Stimulated activated naive B cell treated with anti-CD40 and anti-IgM and Interleukin-4, amounts not matched to agents 10 μg/mL and 1 μg/mL and 100 μg/mL, for 72 hours (primary cell): ENCODE measurements at regions not wholly inside any gene's neighbourhood (a gene's known extent, or its start where the extent isn't known, plus 50 kb on each side); places are given as distances from the start of the nearest gene placed in this dataset.
A peak's percentile ranks its signal among the peaks of the same experiment; 100 is the strongest.
"Not testable (repeated sequence)": the region's sequence is repeated elsewhere in the genome, so short reads cannot be mapped to it uniquely, and the experiment has no call there.

ENCODE experiments used
- ATAC-seq, 2 donors: fragments of 150-1000 bp; cut with Tn5 transposase; replicated peaks; 2 replicates each; pipeline ENCODE4 v1.10.0; 2021; ENCODE audit warnings: moderate library complexity in 1 of 2
- DNase-seq: peaks from one replicate; pipeline ENCODE4 v3.0.0; 2021
- H3K27ac Mint-ChIP-seq: one replicate; pipeline ENCODE4 v1.8.0; 2022; ENCODE audit warnings: mild to moderate bottlenecking, mixed read lengths
- H3K27me3 Mint-ChIP-seq, 2 donors: one replicate each; pipeline ENCODE4 v1.8.0; 2022; ENCODE audit warnings: mixed read lengths in 2 of 2
- H3K36me3 Mint-ChIP-seq, 2 donors: one replicate each; pipeline ENCODE4 v1.8.0; 2022; ENCODE audit warnings: mixed read lengths in 2 of 2, mild to moderate bottlenecking in 1 of 2
- H3K4me1 Mint-ChIP-seq, 2 donors: one replicate each; pipeline ENCODE4 v1.8.0; 2022; ENCODE audit warnings: mixed read lengths in 2 of 2, mild to moderate bottlenecking in 1 of 2
- H3K4me3 Mint-ChIP-seq, 2 donors: one replicate each; pipeline ENCODE4 v1.8.0; 2022; ENCODE audit warnings: mild to moderate bottlenecking in 2 of 2, mixed read lengths in 2 of 2, moderate library complexity in 1 of 2
- H3K9me3 Mint-ChIP-seq, 2 donors: one replicate each; pipeline ENCODE4 v1.8.0; 2022; ENCODE audit warnings: mixed read lengths in 2 of 2, mild to moderate bottlenecking in 1 of 2

DNA sequence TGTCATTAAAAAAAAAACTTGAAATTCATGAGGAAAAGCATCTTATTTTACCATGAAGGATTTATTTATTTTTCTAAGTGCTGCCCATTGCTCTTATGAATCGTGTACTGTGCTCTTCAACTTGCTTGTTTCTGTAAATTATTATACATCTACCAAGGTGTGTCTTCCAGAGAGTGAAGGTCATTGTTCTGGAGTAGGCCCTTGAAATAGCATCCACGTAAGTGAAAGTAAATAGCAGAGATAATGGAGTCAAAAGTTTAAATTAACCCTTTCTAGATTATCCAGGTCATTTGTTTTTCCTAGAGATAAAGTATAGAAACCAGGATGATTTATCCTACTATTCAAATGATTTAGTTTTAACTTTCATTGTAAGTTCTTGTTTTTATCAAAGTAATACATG is 473.1 kb downstream of the DIRAS2 start:
- no peak overlapping the region for H3K27ac Mint-ChIP-seq
- DNase-seq (no peak), ATAC-seq (no peak)
- H3K4me3 Mint-ChIP-seq: no peak overlapping the region
- peaks cover 2 to 11% of the 10 kb centered on the region in 2 donors for H3K4me1 Mint-ChIP-seq
- H3K36me3 Mint-ChIP-seq: peaks cover 3 to 6% of the 10 kb centered on the region in 2 donors
- H3K9me3 Mint-ChIP-seq: peaks cover 4 to 9% of the 10 kb centered on the region in 2 donors
- H3K27me3 Mint-ChIP-seq: no peaks in the 10 kb centered on the region

DNA sequence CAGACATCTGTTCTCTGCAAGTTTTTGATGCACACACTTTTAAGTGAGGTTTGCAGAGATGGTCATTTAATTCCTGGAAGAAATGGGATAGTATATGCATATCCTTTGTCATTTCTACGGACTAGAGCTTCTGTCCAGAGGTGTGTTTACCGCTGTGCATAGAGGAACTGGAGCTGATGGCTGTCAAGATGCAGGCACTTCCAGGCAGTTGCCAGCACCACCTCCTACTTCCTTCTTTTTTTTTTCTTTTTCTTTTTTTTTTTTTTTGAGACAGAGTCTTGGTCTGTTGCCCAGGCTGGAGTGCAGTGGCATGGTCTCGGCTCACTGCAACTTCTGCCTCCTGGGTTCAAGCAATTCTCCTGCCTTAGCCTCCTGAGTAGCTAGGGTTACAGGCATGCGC is 468.7 kb downstream of the DIRAS2 start:
- not testable (repeated sequence) for DNase-seq, H3K4me3 Mint-ChIP-seq, H3K36me3 Mint-ChIP-seq, H3K9me3 Mint-ChIP-seq, H3K27ac Mint-ChIP-seq, H3K27me3 Mint-ChIP-seq
- H3K4me1 Mint-ChIP-seq: peaks cover 19 to 34% of the 10 kb centered on the region in 2 donors
- ATAC-seq: peak; percentile 51 to 54

DNA sequence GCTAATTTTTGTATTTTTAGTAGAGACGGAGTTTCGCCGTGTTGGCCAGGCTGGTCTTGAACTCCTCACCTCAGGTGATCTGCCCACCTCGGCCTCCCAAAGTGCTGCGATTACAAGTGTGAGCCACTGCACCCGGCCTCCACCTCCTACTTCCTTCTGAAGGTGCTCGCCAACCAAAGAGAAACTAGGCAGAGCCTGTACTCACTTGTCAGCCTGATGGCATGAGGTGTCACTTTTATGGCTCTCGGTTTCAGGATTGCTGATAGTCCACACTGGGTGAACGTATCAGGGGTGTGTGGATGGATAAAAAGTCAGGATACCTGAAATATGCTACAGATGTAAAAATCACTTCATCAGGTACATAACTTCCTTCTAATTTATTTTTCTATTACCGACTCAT is 468.3 kb downstream of the DIRAS2 start:
- H3K4me1 Mint-ChIP-seq: peaks cover 19 to 34% of the 10 kb centered on the region in 2 donors
- H3K27ac Mint-ChIP-seq, H3K27me3 Mint-ChIP-seq, H3K9me3 Mint-ChIP-seq, DNase-seq, H3K36me3 Mint-ChIP-seq, H3K4me3 Mint-ChIP-seq: not testable (repeated sequence)
- peak in 1 of 2 donors; percentile 42 for ATAC-seq

DNA sequence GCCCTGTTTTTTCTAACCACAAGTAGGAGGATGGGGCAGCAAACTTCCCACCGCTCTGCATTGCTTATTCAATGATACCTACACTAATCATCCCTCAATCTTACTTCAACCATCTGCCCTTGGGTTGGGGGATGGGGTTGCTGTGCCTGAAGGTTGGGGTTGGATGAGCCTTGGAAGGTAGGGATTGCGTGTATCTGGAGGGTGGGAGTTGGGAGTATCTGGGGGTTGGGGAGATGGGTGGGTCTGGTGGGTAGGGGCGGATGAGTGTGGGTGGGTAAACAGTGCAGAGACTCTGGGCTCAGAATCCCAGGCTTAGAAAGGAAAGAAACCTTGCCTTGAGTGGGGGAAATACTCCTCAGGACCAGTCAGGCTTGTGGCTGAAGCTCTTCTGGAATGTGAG is 467.4 kb downstream of the DIRAS2 start:
- ATAC-seq (no peak), DNase-seq (no peak)
- peaks cover 19 to 35% of the 10 kb centered on the region in 2 donors for H3K4me1 Mint-ChIP-seq
- H3K27me3 Mint-ChIP-seq: no peaks in the 10 kb centered on the region
- H3K27ac Mint-ChIP-seq: peak overlapping the region; percentile 67
- H3K4me3 Mint-ChIP-seq: no peak overlapping the region
- peaks cover 3 to 6% of the 10 kb centered on the region in 2 donors for H3K36me3 Mint-ChIP-seq
- peaks cover 4 to 9% of the 10 kb centered on the region in 2 donors for H3K9me3 Mint-ChIP-seq

DNA sequence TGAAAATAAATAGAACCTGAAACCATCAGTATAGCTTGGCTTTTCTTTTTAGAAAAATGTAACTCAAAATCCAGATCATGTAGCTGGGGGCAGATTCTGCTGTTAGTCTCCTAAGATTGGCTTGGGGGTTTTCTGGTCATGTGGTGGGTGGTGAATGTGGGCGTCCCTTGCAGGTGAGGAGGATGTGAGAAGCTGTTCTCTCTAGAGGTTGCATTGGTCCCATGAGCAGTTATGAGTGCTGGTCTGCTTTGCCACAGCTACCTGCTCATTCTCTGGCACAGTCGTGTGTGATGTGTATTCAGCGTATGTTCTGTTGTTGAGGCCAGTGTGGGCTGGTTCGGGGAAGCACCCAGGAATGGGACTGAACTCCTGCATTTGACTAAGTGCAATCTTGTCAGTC is 466.8 kb downstream of the DIRAS2 start:
- no peaks in the 10 kb centered on the region for H3K27me3 Mint-ChIP-seq

DNA sequence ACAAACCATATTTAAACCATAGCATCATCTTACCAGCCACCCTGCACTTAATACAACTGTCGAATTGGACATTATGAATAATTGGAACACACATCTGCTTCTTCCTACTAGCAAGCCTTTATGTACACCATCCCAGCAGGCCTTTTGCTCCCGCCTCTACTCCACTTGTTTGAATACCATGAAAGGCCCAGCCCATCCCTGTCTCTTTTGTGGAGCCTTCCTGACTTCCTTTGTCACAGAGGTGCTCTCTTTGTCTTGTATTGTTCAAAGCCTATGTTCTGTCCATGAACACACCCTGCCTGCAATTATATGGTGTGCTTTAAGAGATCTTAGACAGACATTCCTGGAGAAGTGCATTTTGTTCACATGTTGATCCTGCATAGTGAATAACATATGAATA is 465.7 kb downstream of the DIRAS2 start:
- no peak for DNase-seq
- no peaks in the 10 kb centered on the region for H3K36me3 Mint-ChIP-seq
- no peak overlapping the region for H3K4me3 Mint-ChIP-seq
- H3K9me3 Mint-ChIP-seq: peaks cover 3 to 4% of the 10 kb centered on the region in 2 donors
- peaks cover 23 to 41% of the 10 kb centered on the region in 2 donors for H3K4me1 Mint-ChIP-seq
- H3K27ac Mint-ChIP-seq: no peak overlapping the region
- no peaks in the 10 kb centered on the region for H3K27me3 Mint-ChIP-seq
- no peak for ATAC-seq

More for the DNA sequence above, 466.8 kb downstream of the DIRAS2 start:
- no peak overlapping the region for H3K4me3 Mint-ChIP-seq
- DNase-seq (no peak), ATAC-seq (peak; percentile 77 to 82)
- H3K4me1 Mint-ChIP-seq: peaks cover 23 to 41% of the 10 kb centered on the region in 2 donors
- peaks cover 6 to 8% of the 10 kb centered on the region in 2 donors for H3K9me3 Mint-ChIP-seq
- H3K27ac Mint-ChIP-seq: peak overlapping the region; percentile 67
- peaks cover 1 to 4% of the 10 kb centered on the region in 2 donors for H3K36me3 Mint-ChIP-seq

DNA sequence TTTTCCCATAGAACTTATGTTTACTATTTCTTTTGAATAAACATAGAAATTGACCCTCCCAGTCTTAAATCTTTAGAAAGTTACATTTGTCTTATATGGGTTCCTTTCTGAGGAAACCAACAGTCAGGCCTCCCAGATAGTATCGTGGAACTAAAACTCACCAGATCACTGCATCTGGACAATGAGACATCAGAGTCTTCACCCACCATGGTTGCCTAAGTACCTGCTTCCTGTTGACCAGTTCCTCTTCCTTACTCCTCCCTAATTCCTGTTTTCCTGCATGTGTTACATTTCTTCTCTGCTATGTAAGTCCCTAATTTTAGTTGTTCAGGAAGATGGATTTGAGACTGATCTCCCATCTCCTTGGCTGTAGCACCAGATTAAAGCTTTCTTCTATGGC is 462.2 kb downstream of the DIRAS2 start:
- Mint-ChIP-seq H3K36me3 (no peaks in the 10 kb centered on the region), H3K4me3 (no peak overlapping the region), H3K9me3 (peaks cover 1 to 4% of the 10 kb centered on the region in 2 donors), H3K4me1 (peaks cover 17 to 20% of the 10 kb centered on the region in 2 donors), H3K27me3 (no peaks in the 10 kb centered on the region), H3K27ac (no peak overlapping the region)
- no peak for ATAC-seq
- DNase-seq: no peak

DNA sequence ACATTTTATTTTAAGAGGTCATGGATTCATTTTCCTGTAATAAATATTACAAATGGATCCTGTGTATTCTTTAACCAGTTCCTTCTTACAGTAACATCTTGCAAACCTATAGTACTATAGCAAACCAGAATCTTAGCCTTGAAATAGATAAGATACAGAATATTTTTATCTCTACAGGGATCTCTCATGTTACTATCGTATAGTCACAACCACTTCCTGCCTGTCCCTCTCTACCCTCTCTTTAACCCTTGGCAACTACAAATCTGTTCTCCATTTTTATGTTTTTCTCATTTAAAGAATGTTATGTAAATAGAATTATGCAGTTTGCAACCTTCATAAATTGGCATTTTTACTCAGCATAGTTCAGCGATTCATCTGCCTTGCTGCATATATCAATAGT is 454.0 kb downstream of the DIRAS2 start:
- peaks cover 4 to 8% of the 10 kb centered on the region in 2 donors for H3K9me3 Mint-ChIP-seq
- DNase-seq (no peak), ATAC-seq (peak; percentile 44 to 50)
- H3K36me3 Mint-ChIP-seq: peaks cover 3 to 4% of the 10 kb centered on the region in 2 donors
- H3K4me3 Mint-ChIP-seq: peak overlapping the region in 1 of 2 donors; percentile 69
- H3K27ac Mint-ChIP-seq: peak overlapping the region; percentile 56
- H3K4me1 Mint-ChIP-seq: peaks cover 32 to 61% of the 10 kb centered on the region in 2 donors
- H3K27me3 Mint-ChIP-seq: no peaks in the 10 kb centered on the region

DNA sequence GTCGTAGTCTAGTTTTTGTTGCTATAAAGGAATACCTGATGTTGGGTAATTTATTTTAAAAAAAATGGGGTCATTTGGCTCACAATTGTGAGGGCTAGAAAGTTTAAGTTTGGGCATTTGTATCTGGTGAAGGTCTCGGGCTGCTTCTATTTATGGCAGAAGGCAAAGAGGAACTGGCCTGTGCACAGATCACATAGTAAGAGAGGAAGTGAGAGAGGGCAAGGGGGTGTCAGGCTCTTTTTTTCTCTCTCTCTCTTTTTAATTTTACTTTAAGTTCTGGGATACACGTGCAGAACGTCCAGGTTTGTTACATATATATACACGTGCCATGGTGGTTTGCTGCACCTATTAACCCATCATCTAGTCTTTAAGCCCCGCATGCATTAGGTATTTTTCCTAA is 453.3 kb downstream of the DIRAS2 start:
- H3K4me1 Mint-ChIP-seq: peaks cover 32 to 61% of the 10 kb centered on the region in 2 donors
- H3K9me3 Mint-ChIP-seq: peaks cover 4 to 10% of the 10 kb centered on the region in 2 donors
- peak overlapping the region; percentile 56 for H3K27ac Mint-ChIP-seq
- ATAC-seq (peak; percentile 100), DNase-seq (peak; percentile 31)
- peak overlapping the region; percentile 8 to 69 for H3K4me3 Mint-ChIP-seq
- H3K27me3 Mint-ChIP-seq: no peaks in the 10 kb centered on the region
- peaks cover 3 to 4% of the 10 kb centered on the region in 2 donors for H3K36me3 Mint-ChIP-seq

DNA sequence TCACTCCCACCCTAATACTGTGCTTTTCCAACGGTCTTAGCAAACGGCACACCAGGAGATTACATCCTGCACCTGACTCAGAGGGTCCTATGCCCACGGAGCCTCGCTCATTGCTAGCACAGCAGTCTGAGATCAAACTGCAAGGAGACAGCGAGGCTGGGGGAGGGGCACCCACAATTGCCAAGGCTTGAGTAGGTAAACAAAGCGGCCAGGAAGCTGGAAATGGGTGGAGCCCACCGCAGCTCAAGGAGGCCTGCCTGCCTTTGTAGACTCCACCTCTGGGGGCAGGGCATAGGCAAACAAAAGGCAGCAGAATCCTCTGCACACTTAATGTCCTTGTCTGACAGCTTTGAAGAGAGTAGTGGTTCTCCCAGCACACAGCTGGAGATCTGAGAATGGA is 450.2 kb downstream of the DIRAS2 start:
- not testable (repeated sequence) for H3K36me3 Mint-ChIP-seq, H3K27me3 Mint-ChIP-seq, H3K4me3 Mint-ChIP-seq, DNase-seq, ATAC-seq
- peaks cover 32 to 53% of the 10 kb centered on the region in 2 donors for H3K4me1 Mint-ChIP-seq
- H3K27ac Mint-ChIP-seq: peak overlapping the region; percentile 9
- H3K9me3 Mint-ChIP-seq: peaks cover 4 to 11% of the 10 kb centered on the region in 2 donors

DNA sequence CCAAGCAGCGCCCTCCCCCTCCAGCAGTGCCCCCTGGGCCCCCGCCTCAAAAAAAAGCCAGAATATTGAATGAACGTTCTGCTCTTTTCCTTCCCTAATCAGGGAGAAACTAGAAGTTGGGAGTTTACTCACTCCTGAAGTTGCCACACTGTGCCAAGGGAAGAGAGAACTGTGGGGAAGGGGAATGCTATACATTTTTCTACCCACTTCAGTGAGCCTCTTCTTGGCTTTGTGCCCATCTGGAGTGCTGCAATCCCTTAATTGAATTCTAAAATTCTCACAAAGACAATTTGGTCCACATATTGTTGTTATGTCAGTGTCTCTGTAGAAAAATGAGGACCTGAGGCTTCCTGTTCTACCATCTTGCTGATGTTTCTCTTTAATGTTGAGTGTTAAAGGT is 443.7 kb downstream of the DIRAS2 start:
- Mint-ChIP-seq H3K4me1 (peaks cover 4 to 14% of the 10 kb centered on the region in 2 donors), H3K9me3 (peaks cover 7 to 9% of the 10 kb centered on the region in 2 donors), H3K36me3 (peaks cover 4 to 6% of the 10 kb centered on the region in 2 donors), H3K27me3 (no peaks in the 10 kb centered on the region), H3K4me3 (no peak overlapping the region), H3K27ac (no peak overlapping the region)
- DNase-seq (no peak), ATAC-seq (no peak)

DNA sequence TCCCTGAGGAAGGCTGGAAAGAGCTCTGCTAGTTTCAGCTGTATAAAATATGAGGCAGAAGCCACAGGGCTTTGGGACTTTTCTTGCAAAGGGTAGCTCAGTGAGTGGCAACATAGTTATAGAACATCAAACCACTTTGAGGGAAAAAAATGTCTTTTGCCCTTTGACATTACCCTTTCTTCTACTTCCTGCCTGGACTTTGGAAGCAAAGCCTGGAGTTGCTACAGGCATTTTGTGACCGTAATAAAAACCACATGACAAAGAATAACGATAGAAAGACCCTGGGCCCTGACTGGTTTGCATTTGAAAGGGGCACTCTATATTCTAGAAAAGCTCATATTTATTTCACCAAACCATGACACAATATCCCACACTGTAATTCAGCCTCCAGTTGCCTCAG is 440.9 kb downstream of the DIRAS2 start:
- no peak for DNase-seq
- Mint-ChIP-seq H3K4me3 (no peak overlapping the region), H3K27ac (no peak overlapping the region), H3K9me3 (peaks cover 6 to 7% of the 10 kb centered on the region in 2 donors), H3K4me1 (peaks cover 11 to 26% of the 10 kb centered on the region in 2 donors), H3K36me3 (peaks cover 4 to 6% of the 10 kb centered on the region in 2 donors), H3K27me3 (no peaks in the 10 kb centered on the region)
- no peak for ATAC-seq

DNA sequence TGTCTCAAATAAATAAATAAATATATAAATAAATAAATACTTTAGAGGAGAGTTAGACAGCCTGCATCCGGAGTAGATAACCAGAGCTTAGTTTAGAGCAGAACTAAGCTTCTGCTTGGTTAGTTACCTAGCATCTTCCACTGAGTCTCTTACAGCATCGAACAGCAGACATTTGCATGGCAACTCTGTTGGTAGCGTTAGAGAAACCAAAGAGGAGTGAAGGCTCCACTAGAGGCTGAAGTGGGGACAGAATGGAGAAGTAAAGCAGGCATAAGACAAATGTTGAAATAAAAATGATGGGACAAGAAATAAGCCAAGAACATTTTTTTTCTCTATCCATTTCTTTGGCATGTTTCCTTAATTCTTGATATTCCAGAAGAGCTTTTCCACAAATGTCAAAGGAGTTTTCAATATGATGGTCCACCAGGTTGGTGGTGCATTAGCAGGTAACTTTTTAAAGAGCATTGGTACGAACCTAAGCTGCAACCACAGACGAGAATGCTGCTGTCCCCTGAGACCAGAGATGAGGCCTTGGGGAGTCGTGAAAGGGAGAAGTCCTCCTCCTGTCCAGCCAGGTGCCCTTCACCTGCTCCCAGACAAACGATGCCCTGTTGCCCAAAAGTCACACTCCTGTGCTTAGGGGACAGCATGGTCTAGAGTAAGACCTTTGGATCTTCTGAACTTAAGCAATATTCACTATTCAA is 438.3 kb downstream of the DIRAS2 start:
- H3K9me3 Mint-ChIP-seq: no peaks in the 10 kb centered on the region
- DNase-seq (no peak), ATAC-seq (peak; percentile 70 to 71)
- no peaks in the 10 kb centered on the region for H3K27me3 Mint-ChIP-seq
- no peaks in the 10 kb centered on the region for H3K36me3 Mint-ChIP-seq
- no peak overlapping the region for H3K4me3 Mint-ChIP-seq
- H3K27ac Mint-ChIP-seq: no peak overlapping the region
- H3K4me1 Mint-ChIP-seq: peaks cover 14 to 26% of the 10 kb centered on the region in 2 donors

DNA sequence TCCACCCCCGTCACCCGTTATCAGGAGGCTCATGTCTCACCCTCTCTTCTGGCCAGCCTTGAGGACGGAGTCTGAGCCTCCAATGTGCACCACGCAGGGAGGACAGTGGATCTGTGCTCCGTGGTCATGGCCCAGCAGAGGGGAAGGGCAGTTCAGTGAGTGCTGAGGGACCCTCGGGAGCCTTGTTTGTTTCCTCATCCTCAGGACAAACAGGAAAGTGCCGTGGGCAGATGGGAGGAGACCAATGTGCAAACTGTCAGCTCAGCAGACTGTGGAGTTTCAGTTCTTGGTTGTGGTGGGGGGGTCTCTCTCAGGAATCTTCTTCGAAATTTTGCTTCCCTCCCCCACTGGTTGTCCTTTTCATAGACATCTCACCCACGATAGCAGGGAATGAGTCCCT is 429.6 kb downstream of the DIRAS2 start:
- H3K36me3 Mint-ChIP-seq, ATAC-seq, H3K27me3 Mint-ChIP-seq, H3K9me3 Mint-ChIP-seq: not testable (repeated sequence)
- H3K27ac Mint-ChIP-seq: peak overlapping the region; percentile 90
- DNase-seq: peak; percentile 16
- H3K4me1 Mint-ChIP-seq: peaks cover 14 to 28% of the 10 kb centered on the region in 2 donors
- H3K4me3 Mint-ChIP-seq: peak overlapping the region; percentile 84 to 90

DNA sequence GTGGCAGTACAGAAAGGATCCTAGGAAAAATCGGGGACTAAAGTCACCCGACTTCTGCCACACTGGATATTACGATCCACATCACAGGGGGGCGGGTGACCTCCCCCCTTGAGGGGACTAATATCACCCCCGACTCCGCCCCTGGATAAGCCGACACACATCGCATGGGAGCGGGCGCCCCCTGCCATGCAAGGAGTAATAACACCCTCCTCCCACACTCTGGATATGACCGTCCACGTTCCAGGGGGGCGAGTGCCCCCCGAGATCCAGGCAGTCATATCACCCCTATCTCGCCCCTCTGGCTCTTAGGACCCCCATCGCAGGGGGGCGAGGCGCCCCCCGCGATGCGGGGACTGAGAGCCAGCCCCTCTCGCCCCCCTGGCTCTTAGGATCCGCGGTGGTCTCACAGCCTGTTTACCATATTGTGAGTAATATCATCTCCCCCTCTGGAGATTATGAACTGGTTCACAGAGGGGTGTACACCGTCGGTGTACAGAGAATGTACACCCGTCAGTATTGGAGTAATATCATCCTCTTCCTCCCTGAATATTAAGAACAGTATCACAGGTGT is 423.0 kb downstream of the DIRAS2 start:
- DNase-seq: peak; percentile 12
- peak overlapping the region in 1 of 2 donors; percentile 49 for H3K4me3 Mint-ChIP-seq
- H3K4me1 Mint-ChIP-seq: peaks cover 8 to 17% of the 10 kb centered on the region in 2 donors
- H3K27me3 Mint-ChIP-seq: peaks cover 0 to 7% of the 10 kb centered on the region in 2 donors
- H3K36me3 Mint-ChIP-seq: no peaks in the 10 kb centered on the region
- peak; percentile 75 to 79 for ATAC-seq
- no peak overlapping the region for H3K27ac Mint-ChIP-seq
- no peaks in the 10 kb centered on the region for H3K9me3 Mint-ChIP-seq
